ENCODE measurements at regions not wholly inside any gene's neighbourhood (a gene's known extent, or its start where the extent isn't known, plus 50 kb on each side); places are given as distances from the start of the nearest gene placed in this dataset.

GRCh38 chr6:112744827-112745226 lies 397.7 kb downstream of the RFPL4B start:
- DNase-seq = no peak

- DNase-seq = no peak
These were observed 398.6 kb downstream of the RFPL4B start for GRCh38 chr6:112745765-112746164.

DNA sequence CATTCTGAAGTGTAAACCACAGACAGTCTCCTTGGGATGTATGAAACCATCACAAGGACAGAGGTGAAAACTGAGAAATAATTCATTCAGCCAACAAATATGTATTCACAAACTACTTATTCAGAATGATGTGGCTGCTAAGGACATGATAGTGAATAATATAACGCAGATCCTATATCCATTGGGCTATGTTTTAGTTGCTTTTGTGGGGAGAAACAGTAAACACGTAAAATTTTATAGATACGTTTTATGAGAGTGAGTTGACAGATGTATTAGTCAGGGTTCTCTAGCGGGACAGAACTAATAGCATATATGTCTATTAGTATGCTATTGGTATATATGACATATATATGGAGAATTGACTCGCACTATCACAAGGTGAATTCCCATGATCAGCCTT lies 402.5 kb downstream of the RFPL4B start:
- DNase-seq = no peak

DNA sequence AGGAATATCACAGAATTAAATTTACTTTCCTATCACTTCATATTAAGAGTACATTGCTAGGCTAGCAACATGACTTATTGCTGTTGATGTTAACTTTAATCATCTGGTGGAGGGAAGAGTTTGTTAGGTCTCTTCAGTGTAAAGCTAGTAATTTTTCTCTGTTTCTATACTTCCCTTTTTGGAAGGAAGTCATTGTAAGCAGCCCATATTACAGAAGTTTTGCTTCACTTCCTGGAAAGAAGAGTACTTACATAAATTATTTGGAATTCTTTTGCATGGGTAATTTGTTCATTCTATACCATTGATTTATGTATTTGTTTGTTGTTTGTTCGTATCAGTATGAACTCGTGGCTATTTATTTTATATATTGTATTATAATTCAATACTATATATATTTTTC lies 405.2 kb downstream of the RFPL4B start:
- DNase-seq = no peak

GRCh38 chr6:112752791-112753190 lies 405.7 kb downstream of the RFPL4B start:
- DNase-seq = no peak

- DNase-seq = no peak
These were observed 413.7 kb downstream of the RFPL4B start for GRCh38 chr6:112760831-112761230.

DNA sequence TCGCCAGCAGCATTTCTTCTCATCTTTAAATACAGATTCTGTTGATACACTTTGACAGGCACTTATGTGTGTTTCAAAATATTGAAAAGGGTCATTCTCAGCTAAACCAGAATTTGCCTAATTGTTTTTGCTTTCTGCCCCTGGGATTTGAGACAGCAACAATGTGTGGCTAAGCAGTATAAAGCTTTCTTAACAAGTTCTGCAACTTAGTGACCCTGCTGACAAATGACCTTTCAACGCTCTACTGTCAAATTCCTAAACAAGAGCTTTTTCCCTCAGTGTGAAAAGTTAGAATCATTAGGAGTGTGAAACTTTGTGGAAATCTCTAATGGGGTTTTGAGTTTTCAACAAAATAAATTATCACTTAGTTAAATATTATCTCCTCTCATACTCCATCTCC lies 414.6 kb downstream of the RFPL4B start:
- DNase-seq = no peak

DNA sequence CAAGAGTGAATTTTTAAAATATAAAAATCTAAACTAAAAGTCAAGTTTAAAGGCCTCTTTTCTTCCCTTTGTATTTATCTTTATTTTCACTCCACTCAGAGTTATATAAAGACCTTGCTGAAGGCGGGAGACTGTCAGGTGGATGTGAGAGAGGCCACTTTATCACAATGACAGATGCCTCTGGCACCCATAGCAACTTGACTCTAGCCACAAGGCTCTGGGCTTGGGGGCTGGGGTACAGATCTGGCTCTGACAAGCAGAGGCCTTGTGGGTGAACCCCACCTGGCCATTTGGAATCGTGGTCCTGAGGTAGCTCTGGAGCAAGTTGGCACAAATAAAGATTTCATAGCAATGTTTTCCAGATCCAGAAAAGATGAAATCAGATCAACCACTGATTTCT lies 417.2 kb downstream of the RFPL4B start:
- DNase-seq = no peak

DNA sequence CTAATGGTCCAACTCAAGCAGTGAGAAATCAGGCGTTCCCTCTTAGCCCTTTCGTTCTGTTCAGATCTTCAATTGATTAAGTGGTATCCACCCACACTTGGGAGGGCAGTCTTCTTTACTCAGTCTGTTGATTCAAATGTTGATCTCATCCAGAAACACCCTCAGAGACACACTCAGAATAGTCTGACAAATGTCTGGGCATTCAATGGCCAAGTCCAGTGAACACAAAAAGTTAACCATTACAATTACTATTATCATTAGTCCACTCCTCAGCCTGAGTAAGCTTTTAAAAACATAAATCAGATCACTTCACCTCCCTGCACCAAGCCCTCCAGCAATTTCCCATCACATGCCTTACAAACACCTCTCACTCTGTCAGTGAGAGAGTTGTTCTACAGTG lies 423.2 kb downstream of the RFPL4B start:
- DNase-seq = no peak

DNA sequence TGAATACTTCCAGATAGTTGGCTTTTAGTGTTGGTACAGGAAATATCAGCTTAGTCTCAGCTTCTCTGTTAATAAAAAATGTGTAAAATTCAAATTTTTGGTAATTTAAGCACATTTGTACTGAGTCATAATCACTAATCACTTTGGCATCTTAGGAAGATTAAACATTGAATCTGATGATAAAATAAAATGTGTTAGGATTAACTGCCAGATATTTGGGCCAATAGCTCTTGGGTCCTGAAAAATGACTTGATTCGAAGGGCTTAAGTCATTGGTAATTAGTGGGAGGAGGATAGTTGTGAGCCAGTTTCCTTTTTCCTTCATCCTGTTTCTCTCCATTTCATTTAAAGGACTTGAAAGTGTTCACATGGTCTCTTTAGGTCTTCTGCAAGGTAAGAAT lies 426.1 kb downstream of the RFPL4B start:
- no peak for DNase-seq

DNA sequence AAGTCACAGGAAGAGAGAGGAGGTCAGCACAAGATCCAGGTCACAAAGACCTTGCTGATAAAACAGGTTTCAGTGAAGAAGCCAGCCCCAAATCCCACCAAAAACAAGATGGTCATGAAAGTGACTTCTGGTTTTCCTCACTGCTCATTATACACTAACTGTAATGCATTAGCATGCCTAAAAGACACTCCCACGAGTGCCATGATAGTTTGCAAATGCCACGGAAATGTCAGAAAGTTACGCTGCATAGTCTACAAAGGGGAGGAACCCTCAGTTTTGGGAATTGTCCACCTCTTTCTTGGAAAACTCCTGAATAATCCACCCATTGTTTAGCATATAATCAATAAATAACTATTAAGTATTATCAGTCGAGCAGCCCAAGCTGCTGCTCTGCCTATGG lies 427.2 kb downstream of the RFPL4B start:
- no peak for DNase-seq

GRCh38 chr6:112780498-112781096 lies 433.5 kb downstream of the RFPL4B start:
- DNase-seq = peak; percentile 7

DNA sequence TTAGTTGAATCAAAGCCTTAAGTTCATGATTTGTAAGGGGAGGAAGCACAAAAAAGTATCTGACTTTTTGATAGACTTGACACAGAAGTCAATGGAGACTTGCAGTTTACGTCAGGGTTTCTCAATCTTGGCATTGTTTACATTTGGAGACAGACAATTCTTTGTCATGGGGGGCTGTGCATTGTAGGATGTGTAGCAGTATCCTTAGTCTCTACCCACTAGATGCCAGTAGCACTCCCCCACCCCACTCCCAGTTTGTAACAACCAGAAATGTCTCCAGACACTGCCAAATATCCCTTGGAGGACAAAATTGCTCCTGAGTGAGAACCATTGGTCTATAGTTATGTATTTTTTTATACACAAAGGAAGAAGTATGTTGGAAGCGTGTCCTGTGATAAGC lies 434.1 kb downstream of the RFPL4B start:
- no peak for DNase-seq

GRCh38 chr6:112785408-112785807 lies 438.3 kb downstream of the RFPL4B start:
- no peak for DNase-seq

DNA sequence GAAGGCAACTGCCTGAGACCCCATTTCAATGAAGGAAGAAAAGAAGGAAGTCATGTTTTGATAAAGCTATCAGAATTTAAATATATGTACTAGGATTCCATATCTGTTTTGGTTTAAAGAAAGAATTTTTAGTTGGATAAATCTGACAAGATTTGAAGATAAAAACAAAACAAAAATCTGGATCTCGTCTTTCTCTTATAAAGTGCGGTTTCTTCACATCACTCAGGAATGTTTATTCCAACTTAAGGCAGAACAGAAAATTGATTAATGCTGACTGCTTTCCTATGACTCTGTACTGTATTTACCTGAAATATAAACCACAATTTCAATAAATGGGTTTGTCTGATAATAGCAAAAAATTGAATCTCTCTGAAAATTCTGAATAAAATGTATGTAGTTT lies 439.7 kb downstream of the RFPL4B start:
- no peak for DNase-seq

GRCh38 chr6:112787371-112787770 lies 440.2 kb downstream of the RFPL4B start:
- DNase-seq = no peak

- DNase-seq = no peak
These were observed 448.2 kb downstream of the RFPL4B start for GRCh38 chr6:112795316-112795715.

DNA sequence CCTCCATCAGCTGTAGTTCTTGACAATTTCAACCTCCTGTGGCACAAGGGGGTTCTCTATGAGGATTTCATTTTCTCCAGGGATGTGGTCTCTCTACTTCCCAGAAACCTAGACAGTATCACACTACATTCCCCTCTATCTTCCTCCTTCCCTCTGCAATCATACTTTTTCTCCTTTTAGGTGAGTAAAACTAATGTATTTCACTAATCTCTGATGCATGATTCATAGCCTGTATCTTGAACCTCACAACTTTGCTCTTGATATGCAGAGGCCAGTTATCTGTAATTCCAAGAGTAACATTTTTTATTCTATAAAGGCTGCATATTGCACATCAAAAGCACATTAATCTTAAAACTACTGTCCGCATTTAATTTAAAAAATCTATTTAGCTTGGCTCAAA lies 449.6 kb downstream of the RFPL4B start:
- DNase-seq = no peak

GRCh38 chr6:112799889-112800288 lies 452.8 kb downstream of the RFPL4B start:
- no peak for DNase-seq

- DNase-seq = no peak
These were observed 453.3 kb downstream of the RFPL4B start for GRCh38 chr6:112800439-112800838.

GRCh38 chr6:112800916-112801315 lies 453.8 kb downstream of the RFPL4B start:
- no peak for DNase-seq

GRCh38 chr6:112801468-112802080 lies 454.4 kb downstream of the RFPL4B start:
- DNase-seq = no peak

GRCh38 chr6:112802144-112802543 lies 455.0 kb downstream of the RFPL4B start:
- no peak for DNase-seq

- DNase-seq = no peak
These were observed 457.7 kb downstream of the RFPL4B start for GRCh38 chr6:112804638-112805330.
